ENCODE measurements at regions not wholly inside any gene's neighbourhood (a gene's known extent, or its start where the extent isn't known, plus 50 kb on each side); places are given as distances from the start of the nearest gene placed in this dataset.

DNA sequence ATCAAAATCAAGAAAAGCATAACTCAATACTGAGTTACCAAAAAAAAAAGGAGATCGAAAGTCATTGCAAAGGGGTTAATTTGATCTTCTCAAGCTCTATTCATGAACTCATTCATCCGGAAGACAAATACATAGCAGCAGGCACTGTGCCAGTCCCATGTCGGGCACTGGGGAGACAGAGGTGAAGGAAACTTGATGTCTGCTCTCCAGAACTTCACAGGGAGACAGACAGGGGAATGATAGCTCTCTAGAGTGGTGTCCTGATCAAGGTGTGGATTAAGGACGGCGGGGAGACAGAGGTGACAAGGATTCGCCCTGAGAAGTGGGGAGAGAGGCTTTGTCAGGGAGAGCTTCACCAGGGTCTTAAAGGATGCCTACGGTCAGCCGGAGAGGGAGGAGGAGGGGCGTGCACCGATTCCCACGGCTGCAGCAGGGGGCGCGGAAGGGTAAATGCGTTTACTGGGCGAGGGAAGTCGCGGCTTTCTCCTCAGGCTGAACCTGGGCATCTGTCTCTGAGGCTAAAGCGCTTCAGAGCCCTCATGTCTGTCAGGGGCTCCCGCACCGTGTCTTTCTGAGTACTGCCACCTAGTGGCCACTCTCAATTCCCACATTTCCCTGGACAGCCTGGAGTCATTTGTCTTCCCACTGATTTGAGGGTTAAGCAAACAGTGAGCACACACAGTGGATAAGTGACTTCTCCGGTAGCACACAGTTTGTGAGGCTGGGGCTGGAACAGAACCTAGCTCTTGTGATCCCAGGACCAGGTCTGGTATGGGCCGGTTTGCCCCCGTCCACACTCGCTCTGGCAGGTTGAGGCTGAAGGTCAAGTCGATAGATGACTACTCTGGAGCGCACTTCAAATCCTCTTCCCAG lies 152.8 kb downstream of the TENT5C start:
- TF ChIP-seq, protein P1, sequence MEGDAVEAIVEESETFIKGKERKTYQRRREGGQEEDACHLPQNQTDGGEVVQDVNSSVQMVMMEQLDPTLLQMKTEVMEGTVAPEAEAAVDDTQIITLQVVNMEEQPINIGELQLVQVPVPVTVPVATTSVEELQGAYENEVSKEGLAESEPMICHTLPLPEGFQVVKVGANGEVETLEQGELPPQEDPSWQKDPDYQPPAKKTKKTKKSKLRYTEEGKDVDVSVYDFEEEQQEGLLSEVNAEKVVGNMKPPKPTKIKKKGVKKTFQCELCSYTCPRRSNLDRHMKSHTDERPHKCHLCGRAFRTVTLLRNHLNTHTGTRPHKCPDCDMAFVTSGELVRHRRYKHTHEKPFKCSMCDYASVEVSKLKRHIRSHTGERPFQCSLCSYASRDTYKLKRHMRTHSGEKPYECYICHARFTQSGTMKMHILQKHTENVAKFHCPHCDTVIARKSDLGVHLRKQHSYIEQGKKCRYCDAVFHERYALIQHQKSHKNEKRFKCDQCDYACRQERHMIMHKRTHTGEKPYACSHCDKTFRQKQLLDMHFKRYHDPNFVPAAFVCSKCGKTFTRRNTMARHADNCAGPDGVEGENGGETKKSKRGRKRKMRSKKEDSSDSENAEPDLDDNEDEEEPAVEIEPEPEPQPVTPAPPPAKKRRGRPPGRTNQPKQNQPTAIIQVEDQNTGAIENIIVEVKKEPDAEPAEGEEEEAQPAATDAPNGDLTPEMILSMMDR (conservative IDR thresholded peaks at IDR 0.05; ENCODE audit: low read depth, low read length) = peak; percentile 85
- TF ChIP-seq MAZ (IDR thresholded peaks at IDR 0.05; ENCODE audit: borderline replicate concordance, low read depth, low read length) (peak; percentile 35; the same call in 1 of the 2 replicates), RAD21 (IDR thresholded peaks at IDR 0.05; ENCODE audit: low read length) (peak; percentile 79)
- TF ChIP-seq, protein P2, sequence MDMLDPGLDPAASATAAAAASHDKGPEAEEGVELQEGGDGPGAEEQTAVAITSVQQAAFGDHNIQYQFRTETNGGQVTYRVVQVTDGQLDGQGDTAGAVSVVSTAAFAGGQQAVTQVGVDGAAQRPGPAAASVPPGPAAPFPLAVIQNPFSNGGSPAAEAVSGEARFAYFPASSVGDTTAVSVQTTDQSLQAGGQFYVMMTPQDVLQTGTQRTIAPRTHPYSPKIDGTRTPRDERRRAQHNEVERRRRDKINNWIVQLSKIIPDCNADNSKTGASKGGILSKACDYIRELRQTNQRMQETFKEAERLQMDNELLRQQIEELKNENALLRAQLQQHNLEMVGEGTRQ (IDR thresholded peaks at IDR 0.05; ENCODE audit: low read depth, low read length) = no peak

Data from IMR-90 (cell line).